ENCODE measurements at regions not wholly inside any gene's neighbourhood (a gene's known extent, or its start where the extent isn't known, plus 50 kb on each side); places are given as distances from the start of the nearest gene placed in this dataset.

DNA sequence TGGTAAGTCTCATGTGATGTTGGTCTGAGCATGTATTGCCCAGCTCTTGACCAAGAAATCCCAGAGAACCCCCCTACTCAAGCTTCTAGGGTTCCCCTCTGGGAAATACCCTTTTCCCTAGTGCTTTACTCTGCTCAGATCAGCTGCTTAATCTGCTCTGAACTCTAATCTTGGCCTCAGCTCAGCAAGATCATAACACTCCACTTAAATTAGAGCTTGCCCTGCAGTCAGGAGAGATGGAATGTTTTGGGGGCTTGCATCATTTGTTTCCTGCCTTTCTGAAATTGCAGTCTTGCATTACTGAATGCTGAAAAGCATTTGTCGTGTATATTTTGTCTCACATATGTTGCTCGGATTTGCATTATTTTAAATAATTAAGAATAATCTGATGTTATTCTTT, 1153.6 kb downstream of the FSTL5 start:
- no peak overlapping the region for H3K27ac ChIP-seq (ENCODE audit: low read depth, low read length)
- H4K20me1 ChIP-seq (ENCODE audit: insufficient read depth, low read length), result no peaks in the 10 kb centered on the region
- DNase-seq (ENCODE audit: insufficient read length, low spot score, missing footprints), result no peak
- no peak overlapping the region for H2AFZ ChIP-seq (ENCODE audit: low read length)
- H3K4me1 ChIP-seq (ENCODE audit: insufficient read depth, low read length), result no peaks in the 10 kb centered on the region
- H3K27me3 ChIP-seq (ENCODE audit: insufficient read depth, low read length), result no peaks in the 10 kb centered on the region
- H3K4me2 ChIP-seq (ENCODE audit: insufficient read depth, low read length), result no peak overlapping the region
- no peak overlapping the region for H3K4me3 ChIP-seq (ENCODE audit: insufficient read depth, low read length)
- H3K79me2 ChIP-seq (ENCODE audit: insufficient read depth, low read length), result no peaks in the 10 kb centered on the region
- TF ChIP-seq, protein P1, sequence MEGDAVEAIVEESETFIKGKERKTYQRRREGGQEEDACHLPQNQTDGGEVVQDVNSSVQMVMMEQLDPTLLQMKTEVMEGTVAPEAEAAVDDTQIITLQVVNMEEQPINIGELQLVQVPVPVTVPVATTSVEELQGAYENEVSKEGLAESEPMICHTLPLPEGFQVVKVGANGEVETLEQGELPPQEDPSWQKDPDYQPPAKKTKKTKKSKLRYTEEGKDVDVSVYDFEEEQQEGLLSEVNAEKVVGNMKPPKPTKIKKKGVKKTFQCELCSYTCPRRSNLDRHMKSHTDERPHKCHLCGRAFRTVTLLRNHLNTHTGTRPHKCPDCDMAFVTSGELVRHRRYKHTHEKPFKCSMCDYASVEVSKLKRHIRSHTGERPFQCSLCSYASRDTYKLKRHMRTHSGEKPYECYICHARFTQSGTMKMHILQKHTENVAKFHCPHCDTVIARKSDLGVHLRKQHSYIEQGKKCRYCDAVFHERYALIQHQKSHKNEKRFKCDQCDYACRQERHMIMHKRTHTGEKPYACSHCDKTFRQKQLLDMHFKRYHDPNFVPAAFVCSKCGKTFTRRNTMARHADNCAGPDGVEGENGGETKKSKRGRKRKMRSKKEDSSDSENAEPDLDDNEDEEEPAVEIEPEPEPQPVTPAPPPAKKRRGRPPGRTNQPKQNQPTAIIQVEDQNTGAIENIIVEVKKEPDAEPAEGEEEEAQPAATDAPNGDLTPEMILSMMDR (IDR thresholded peaks at IDR 0.05; ENCODE audit: extremely low read depth, low read depth, low read length), result no peak
- H3K9me3 ChIP-seq (ENCODE audit: low read depth, low read length), result no peaks in the 10 kb centered on the region
- H3K36me3 ChIP-seq (ENCODE audit: insufficient read depth, low read length), result no peaks in the 10 kb centered on the region
